RWPE1 (cell line): ENCODE measurements at regions not wholly inside any gene's neighbourhood (a gene's known extent, or its start where the extent isn't known, plus 50 kb on each side); places are given as distances from the start of the nearest gene placed in this dataset.

Source experiments
- CTCF ChIA-PET: fragments of 350-600 bp; sonication (Branson Sonifier 250); formaldehyde crosslinking; extraction: SDS; loops from one replicate; lab custom pipeline; 2021; lab: Yijun Ruan, JAX
- POLR2A ChIA-PET: fragments of 400-600 bp; formaldehyde crosslinking; extraction: SDS; loops from one replicate; lab custom pipeline; 2020; ENCODE audit warnings: antibody characterized with exemption; ENCODE audit not compliant: low non-redundant PET; lab: Yijun Ruan, JAX
- DNase-seq: peaks from one replicate; pipeline ENCODE4 v3.0.0; 2012; ENCODE audit warnings: low spot score
- H3K27ac ChIP-seq: fragments of 450-650 bp; 2 replicates; pipeline ENCODE4 v1.5.1; 2017
- TF ChIP-seq, protein P1 (sequence below): fragments of 450-650 bp; conservative IDR thresholded peaks from 2 replicates; pipeline ENCODE4 v1.5.1; 2017; ENCODE audit warnings: low read depth, mild to moderate bottlenecking

DNA sequence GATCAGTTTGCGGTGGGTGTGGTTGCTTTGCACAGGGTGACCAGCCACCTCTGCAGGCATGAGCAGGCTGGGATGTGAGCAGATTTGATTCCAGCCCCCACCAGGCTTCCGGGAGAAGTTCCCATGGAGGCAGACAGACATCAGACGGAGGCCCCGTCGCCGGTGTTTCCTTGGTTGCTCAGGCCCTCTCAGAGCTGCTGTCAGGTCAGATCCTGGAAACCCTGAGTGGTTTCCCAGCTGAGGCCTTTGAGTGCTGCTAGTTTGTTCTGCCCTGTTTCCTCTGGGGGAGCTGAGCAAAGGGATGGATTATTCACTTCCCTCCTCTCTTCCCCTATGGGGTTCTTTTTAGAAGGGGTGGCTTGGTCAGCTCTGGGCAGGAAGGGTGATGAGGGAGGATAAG is 62.2 kb downstream of the FAM241B start:
- H3K27ac ChIP-seq, result no peak overlapping the region
- no peak for DNase-seq
- ChIA-PET CTCF (interaction anchor here (0.7 kb wide), 1 partner anchor 25 kb away, joined by 3 read pairs; no protein-coding TSS in a partner anchor), POLR2A (no interaction called here)
- TF ChIP-seq, protein P1, sequence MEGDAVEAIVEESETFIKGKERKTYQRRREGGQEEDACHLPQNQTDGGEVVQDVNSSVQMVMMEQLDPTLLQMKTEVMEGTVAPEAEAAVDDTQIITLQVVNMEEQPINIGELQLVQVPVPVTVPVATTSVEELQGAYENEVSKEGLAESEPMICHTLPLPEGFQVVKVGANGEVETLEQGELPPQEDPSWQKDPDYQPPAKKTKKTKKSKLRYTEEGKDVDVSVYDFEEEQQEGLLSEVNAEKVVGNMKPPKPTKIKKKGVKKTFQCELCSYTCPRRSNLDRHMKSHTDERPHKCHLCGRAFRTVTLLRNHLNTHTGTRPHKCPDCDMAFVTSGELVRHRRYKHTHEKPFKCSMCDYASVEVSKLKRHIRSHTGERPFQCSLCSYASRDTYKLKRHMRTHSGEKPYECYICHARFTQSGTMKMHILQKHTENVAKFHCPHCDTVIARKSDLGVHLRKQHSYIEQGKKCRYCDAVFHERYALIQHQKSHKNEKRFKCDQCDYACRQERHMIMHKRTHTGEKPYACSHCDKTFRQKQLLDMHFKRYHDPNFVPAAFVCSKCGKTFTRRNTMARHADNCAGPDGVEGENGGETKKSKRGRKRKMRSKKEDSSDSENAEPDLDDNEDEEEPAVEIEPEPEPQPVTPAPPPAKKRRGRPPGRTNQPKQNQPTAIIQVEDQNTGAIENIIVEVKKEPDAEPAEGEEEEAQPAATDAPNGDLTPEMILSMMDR, result no peak

DNA sequence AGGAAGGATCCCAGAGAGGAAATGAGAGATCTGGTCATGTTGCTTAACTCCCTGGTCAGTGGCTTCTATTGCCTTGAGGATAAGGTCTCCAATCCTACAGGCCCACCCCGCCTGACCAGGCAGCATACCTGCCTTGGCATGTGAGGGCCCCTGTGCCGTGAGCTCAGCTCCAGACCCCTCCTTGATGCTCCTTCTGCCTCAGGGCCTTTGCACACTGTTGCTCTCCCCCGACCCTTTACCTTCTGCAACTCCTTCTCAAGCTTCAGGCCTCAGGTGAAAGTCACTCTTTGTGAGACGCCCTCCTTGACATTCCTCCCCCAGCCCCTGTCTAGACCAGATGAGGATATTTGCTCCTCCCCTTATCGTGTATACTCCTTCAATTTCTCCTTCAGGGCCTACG is 62.8 kb downstream of the FAM241B start:
- H3K27ac ChIP-seq, result no peak overlapping the region
- POLR2A ChIA-PET, result no interaction called here
- CTCF ChIA-PET, result interaction anchor here (0.7 kb wide), 1 partner anchor 25 kb away, joined by 3 read pairs; no protein-coding TSS in a partner anchor
- TF ChIP-seq, protein P1, result no peak
- no peak for DNase-seq

- ChIA-PET CTCF (interaction anchor here (0.6 kb wide), 3 partner anchors 55 to 1876 kb away, joined by 4 to 5 read pairs (median 4); no protein-coding TSS in a partner anchor), POLR2A (no interaction called here)
- no peak for DNase-seq
- H3K27ac ChIP-seq, result no peak overlapping the region
- TF ChIP-seq, protein P1, result no peak
Observed at GRCh38 chr10:69693886-69694285, 63.8 kb downstream of the FAM241B start.

DNA sequence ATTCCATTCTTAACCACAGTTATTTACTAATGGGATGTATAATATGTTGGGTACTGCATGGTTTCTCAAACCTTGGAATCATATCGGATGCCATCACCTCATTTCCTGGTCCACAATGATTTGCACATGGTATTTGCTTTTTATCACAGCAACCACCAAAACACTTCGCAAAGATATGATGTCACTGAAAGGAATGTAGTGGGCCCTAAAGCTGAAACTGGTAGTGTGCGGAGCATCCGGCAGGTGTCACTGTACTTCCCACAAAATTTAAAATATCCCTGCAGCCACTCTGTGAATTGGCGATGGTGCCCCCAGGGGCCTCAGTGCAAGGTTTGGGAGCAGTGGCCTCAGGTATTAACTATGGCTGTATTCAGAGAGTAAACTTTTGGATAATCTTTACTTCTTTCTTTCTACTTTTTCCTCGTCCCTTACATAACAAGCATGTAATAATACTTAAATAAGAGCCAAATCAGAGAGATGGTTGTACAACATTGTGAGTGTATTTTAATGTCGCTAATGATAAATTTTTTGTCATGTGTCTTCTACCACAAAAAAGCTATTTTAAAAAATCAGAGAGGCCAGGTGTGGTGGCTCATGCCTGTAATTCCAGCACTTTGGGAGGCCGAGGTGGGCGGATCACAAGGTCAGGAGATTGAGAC is 66.2 kb downstream of the FAM241B start:
- TF ChIP-seq, protein P1, result peak; percentile 27; the same call in 1 of the 2 replicates
- DNase-seq, result peak; percentile 68
- no peak overlapping the region for H3K27ac ChIP-seq
- ChIA-PET CTCF (interaction anchor here (0.6 to 1.3 kb wide), 4 partner anchors 19 to 1580 kb away, joined by 3 to 5 read pairs (median 4); no protein-coding TSS in a partner anchor), POLR2A (interaction anchor here (0.6 kb wide), 1 partner anchor 78 kb away, joined by 3 read pairs; no protein-coding TSS in a partner anchor)

GRCh38 chr10:69697006-69697405 is 67.0 kb downstream of the FAM241B start:
- CTCF ChIA-PET, result interaction anchor here (1.3 kb wide), 1 partner anchor 18 kb away, joined by 5 read pairs; no protein-coding TSS in a partner anchor

DNA sequence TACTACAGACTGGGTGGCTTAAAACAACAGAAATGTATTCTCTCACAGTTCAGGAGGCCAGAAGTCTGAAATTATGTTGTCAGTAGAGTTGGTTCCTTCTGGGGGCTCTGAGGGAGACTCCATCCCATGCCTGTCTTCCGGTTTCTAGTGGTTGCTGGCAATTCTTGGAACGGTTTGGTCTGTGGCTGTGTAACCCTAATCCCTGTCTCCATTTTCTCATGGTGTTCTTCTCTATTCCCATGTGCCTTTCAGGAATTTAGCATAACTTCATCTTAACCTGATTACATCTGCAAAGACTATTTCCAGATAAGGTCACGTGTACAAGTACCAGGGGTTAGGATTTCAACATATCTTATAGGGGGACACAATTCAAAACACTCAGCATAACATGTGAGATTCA is 73.2 kb downstream of the FAM241B start:
- CTCF ChIA-PET, result no interaction called here
- TF ChIP-seq, protein P1, result no peak
- no peak overlapping the region for H3K27ac ChIP-seq
- POLR2A ChIA-PET, result no interaction called here
- no peak for DNase-seq

More at GRCh38 chr10:69697006-69697405, 67.0 kb downstream of the FAM241B start:
- TF ChIP-seq, protein P1, result no peak
- DNase-seq, result no peak
- H3K27ac ChIP-seq, result no peak overlapping the region
- POLR2A ChIA-PET, result interaction anchor here (0.6 kb wide), 1 partner anchor 77 kb away, joined by 3 read pairs; no protein-coding TSS in a partner anchor
